Activated naive CD4-positive, alpha-beta T cell treated with Interleukin-2 at 50 U/mL for 16 hours (primary cell): ENCODE measurements at regions not wholly inside any gene's neighbourhood (a gene's known extent, or its start where the extent isn't known, plus 50 kb on each side); places are given as distances from the start of the nearest gene placed in this dataset.
A peak's percentile ranks its signal among the peaks of the same experiment; 100 is the strongest.

Experiments
- DNase-seq: peaks from one replicate; pipeline ENCODE4 v3.0.0-alpha.2; 2020

DNA sequence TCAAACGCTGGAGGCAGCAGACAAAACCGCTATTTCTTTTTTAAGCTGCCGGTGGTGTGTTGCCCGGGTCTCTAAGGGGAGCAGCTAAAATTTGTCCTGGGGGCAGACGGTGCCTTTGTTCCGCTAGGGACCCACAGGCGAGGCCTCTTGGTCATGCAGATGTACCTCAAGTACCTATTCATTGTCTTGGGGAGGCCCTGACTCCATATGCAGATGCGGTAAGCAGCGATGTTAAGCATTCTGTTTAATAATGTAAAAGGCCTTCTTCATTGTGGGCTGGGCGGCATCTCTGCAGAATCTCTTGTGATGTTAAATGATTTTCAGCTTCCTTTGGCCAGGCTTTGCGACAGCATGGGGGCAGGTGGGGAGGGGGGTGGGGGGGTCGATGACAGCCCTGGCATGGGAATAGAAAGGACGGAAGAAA, 98.9 kb upstream of the PJA1 start:
- no peak for DNase-seq

DNA sequence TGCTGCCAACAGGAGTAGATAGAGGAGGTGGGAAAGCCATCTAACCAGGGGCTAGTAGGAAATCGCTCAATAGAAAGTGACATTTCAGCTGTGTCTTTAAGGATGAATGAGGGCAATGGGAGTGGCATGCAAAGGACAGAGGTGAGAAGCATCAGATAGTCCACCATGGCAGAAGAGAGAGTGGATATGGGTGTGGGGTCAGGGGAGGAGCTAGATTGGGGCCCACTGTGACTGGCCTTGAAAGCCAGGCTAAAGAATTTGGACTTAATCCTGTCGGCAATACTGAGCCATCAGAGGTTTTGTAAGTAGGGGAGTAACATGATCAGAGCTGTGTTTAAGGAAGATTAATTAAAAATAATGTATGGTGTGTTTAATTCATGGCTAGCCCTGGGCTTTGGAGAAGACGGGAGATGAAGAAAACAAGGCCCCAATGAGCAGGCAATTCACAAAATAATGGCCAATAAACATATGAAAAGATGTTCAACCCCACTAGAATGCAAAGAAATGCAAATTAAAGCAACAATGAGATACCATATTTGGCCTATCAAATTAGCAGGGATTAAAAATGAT, 98.1 kb upstream of the PJA1 start:
- no peak for DNase-seq

DNA sequence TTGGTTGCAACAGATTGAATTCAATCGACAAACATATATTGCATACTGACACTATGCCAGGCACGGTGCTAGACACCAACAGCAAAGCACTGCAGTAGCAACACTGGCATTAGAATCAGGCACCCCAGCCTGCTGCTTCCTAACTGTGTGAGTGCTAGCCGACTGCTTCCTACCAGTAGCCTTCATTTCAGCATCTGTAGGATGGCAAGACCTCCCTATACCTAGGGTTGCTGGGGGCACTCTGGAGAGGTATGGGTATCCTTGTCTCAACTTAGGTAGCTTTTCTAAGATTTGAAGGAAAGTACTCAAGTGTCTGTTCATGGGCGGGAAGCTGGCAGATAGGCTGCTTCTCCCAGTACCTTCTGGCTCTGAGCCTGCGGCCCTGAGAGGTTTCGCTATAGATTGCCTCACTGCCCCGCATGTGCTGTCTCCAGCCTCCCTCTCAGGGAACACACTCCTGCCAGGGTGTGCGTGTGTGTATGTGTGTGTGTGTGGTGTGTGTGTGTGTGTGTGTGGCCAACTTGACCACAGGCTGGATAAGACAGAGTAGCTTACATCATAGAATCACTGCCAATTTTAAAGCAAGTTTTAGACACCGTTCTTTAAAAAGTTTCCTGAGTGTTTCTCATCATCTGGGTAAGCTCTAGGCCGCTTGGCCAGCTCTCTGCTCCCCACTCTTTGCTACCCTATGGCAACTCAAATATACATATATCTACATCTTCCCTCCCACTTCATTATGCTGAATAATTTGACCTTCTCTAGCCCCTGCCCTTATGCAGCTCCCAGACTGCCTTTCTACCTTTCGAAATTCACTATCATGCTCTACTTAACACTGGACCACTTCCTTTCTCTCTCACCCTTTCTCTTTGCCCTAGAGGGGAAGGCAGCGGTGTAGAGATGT, 97.0 kb upstream of the PJA1 start:
- DNase-seq: no peak

DNA sequence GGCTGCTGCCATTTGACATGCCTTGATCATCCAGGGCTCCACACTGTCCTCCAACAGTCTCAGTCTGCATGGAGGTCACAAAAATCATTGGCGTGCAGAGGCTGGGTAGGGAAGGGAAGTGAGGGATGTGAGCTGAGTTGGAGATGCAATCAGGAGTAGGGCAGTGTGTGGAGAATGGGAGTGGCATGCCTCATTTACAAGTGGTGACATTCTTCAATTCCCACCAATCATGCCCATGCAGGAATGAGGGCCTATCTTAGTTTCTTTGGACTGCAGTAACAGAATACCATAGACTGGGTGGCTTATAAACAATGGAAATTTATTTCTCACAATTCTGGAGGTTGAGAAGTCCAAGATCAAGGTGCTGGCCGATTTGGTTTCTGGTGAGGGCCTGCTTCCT, 94.9 kb upstream of the PJA1 start:
- no peak for DNase-seq

DNA sequence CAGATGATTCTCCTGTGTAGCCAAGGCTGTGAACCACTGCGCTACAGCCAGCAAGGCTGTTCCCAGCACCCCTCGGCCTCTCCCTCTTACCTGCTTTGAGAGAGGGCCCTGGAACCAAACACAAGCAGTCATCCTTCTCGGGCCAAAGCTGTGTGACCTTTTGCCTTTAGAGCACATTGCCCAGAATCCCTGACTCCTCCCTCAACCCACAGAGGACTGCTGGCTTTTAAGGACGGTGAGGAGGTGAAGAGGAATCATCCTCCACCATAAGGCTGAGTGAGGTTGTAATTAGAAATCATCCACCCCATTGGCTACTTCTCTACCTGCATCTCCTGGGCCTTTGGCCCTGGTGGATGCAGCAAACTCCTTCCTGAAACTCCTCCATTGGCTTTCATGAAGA, 93.6 kb upstream of the PJA1 start:
- no peak for DNase-seq

DNA sequence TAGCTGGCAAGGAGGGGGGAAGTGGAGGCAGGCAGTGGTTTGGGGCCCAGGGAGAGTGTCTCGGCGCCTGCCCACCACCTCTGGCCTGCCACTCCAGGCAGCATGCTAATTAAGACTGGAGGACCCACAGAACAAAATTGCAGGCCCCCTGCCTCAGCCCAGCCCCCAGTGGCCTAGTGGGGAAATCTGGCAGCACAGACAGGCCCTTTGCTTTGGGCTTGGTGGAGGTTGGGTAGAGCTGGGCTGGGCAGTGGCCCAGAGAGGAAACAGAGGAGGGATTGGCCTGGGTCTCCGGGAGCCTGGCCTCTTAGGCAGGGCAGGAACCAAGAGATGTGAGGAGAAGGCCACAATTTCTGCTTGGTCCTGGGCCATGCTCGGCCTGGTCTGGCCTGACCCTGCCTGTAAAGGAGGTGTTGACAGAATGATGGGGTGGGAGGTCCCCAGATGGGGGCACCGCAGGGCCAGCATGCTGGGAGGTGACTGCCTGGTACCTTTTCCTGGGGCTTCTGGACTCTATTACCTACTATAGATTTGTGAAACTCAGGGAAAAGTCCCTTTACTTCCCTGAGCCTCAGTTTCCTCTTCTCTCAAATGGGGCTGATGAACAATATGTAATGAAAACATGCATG, 92.4 kb upstream of the PJA1 start:
- no peak for DNase-seq

DNA sequence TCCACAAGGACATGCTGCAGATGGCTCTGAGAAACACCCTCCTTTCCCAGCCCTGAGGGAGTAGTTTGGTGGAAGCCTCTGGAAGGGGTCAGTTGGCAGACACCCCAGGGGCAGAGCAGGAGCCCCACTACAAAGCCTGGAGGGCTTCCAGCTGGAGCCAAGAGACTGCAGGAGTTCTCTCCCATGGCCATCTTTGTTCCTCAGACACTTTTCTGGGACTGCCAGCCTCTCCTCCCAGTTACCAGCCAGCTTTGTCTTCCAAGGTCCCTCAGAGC, 91.0 kb upstream of the PJA1 start:
- no peak for DNase-seq

DNA sequence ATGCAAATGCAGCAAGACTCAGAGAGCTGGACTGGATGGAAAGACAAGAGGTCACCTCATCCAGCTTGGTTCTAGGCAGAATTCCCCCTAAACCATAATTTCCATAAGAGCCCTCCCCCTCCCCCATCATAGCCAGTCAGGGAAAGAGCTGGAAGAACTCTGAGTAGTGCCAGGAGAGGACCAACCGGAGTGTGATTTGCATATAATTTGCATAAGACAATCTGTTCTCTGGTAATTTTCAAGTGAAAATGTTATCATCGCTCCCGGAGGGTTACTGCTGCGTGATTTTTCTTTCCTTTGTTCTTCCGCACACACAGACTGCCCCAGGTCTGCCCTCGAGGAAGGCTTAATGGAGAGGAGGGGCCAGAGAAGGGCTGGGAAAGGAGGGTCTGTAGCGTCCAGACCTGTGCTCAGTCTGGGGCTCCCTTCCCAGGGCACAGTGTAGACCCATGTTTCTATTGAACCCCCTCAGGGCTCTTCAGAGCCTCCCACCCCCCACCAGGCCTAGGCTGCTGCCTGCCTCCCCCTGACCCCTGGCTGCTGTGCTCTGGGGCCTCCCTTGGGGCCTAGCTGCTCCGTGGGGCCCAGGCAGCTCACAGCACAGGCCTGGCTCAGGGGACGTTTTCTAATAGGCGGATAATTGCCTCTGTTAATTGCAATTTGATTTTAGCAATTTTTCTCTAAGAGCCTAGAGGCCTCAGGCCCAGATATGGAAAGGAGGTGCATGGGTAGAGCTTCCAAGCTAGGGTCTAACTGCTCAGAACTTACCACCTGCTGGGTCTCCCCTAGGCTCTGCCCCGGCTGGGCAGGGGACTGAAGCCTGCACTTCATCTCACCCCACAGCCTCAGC, 90.4 kb upstream of the PJA1 start:
- no peak for DNase-seq

DNA sequence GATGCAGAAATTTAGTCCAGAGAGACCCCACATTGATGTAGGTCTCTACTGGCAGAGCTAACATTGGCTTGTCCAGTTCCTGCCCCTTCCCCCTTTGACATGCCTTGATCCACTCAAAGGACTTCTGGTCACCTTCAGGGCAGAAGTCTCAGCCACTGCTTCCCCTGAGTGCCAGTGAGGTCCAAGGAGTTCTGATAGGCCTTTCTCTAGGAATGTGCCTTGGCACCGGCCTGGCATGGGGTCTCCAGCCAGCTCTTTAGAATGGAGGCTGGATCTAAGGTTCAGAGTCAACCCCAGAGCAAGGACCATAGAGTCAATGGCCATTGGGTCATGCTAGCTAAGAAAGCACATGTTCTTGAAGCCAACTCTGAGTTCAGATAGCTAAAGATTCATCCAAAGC, 88.6 kb upstream of the PJA1 start:
- DNase-seq: no peak

DNA sequence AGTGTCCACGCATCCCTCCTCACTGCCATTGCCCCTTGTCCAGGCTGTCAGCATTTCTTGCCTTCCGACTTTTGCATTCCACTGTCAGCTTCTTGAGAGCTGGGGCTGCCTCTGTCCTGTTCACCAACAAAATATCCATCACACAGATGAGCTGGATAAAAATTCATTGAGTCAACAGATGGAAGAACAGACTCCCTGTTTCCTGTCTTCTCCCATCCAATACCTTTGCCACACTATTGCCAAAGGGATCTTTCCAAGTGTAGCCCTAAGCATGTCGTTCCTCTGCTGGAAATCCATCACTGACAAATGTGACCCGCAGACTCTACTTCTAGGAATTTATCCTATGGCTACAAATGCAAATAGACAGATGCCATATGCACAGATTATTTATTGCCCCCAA, 78.0 kb upstream of the PJA1 start:
- no peak for DNase-seq

DNA sequence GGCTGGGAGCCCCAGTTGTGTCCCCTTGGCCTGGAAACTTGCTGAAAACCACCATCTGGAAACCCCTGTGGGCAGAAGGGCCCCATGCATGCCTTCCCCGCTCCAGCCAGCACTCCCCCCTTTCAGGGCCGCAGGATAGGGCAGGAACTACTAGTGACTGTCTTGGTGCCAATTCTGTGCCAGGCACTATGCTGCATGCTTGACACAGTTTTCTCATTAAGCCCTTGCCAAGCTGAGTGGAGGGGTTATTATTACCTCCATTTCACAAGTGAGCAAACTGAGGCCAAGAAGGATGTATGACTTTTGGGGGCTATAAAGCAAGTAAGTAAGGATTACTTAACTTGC, 73.6 kb upstream of the PJA1 start:
- DNase-seq: no peak

DNA sequence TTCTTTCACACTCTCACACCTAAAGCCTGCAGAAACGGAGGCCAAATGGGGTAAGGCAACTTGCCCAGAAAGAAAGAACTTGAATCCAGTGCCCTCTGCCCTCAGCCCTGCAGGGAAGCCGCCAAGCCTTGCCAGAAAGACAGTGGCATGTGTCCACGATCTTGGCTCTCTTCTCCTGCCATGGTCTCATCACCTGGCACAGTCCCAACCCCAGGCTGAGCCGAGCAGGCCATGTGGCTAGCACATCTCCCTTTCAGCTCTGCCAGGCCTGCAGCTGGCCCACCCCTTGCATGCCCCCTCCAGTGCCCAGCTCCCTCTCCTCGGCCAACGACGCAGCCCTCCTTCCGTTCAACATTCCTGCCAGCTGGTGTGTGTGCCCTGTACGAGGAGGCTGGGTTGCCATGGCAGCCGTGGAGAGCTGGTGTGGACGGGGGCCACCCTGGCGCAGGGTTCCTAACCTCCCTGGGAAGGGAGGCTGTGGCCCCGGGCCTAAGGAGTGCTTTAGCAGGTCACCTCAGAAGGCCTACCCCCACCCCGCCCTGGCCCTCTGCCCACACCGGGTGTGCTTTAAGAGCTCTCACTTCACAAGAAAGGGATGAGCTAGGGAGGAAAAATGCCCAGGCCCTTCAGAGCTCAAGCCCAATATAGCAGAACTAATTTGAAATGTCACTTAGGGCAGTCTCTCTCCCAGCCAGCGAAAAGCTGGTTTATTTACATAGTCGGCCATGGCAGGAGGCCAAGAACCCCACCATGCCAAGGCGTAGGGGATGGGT, 73.0 kb upstream of the PJA1 start:
- no peak for DNase-seq

DNA sequence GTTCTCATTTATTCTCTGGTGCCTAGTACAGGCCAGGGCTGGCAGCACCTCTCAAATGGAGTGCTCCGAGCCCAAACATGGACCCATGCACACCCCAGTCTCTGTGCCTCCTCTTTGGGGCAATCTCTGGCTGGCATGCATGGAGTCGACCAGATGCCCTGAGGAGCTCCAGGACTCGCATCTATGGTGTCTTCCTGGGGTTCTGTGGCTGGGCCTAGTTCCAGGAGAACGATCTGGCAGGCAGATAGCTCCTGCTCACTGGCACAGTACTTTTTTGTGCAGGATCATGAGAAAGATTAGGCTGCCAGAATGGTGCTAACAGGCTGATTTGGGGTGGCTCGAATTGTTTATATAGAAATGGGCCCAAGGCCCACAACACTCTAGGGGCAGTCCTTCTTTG, 72.0 kb upstream of the PJA1 start:
- no peak for DNase-seq

DNA sequence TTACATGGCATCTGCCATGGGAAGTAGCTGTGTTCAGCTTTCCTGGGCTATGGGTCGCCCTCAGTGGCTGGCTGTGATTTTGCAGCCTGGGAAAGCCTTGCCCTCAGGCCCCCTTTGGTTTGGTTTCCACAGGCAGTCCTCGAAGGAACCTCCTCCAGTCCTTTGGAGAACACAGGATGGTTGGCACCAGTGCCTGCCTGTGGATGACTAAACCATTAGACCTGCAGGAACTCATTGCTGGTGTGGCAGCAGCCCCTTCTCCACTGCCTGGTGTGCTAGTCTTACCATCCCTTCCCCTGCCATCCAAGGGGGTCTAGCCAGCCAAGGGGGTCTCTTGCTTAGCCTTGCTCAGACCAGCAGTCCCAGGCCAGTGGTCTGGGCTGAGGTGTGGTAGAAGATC, 71.4 kb upstream of the PJA1 start:
- no peak for DNase-seq

DNA sequence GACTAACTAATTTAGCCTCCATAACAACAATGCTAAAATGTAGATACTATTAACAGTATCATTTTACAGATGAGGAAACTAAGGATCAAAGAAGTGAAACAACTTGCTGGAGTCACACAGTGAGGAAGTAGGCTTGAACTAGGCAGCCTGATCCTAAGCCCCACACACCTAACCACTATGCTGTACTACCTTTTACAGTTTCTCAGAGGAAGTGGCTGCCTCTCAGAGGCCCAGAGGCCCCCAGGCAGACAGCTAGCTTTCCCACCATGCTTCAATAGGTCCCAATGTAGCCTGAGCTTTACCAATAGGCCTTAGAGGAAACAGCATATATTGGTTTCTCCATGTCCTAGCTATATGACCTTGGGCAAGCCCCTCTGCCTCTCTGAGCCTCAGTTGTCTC, 69.4 kb upstream of the PJA1 start:
- no peak for DNase-seq

DNA sequence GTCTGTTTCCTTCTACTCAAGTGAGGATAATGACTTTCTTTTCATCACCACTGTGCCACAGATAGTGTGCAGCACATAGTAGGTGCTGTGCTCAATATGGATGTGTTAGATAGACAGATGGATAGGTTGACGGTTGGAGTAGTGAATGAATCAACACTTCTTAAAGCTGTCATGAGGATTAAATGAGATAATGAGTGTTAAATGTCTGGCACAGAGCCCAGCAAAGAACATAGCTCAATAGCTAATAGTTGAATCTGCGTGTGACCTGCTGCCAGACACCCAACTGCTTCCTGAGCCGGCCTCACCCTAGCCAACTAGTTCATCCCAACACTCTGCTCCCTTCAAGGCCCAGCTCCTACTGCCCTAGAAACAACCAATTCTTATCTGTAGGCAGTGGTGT, 67.7 kb upstream of the PJA1 start:
- no peak for DNase-seq

DNA sequence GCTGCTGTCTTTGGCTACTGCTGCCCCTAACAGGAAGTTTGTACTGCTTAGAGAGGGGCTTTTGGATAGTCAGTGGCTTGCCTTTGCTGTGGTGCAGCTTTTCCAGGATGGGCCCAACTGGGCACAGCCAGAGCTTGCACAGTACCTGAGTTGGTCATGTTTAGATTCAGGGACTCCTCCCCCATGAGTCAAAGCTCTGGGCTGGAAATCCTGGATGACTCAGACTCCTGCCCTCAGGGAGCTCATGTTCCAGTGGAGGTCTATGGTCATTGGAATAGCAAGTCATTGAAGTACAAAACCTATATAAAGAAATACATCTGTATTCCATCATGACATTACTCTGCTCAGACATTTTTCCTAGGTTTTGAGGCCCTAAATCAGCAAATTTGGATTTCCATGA, 66.7 kb upstream of the PJA1 start:
- no peak for DNase-seq

DNA sequence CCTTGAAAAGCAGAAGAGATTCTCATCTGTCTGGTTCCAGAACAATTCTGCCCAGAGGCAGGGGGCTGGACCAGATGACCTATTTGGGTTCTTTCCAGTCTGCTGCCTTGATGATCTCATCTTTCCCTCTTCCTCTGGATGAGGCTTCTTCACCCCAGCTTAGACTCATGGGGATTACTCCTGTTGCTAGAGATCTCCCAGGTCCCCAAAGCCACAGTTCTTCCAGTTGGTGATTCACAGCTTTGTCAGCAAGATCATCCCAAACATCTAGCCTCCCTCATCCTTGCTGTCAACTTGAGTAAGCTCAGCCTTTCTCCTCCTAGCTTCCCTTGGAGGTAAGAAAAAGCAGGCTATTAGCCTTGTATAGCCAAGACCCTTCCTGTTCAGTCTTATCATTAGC, 64.2 kb upstream of the PJA1 start:
- DNase-seq: no peak

DNA sequence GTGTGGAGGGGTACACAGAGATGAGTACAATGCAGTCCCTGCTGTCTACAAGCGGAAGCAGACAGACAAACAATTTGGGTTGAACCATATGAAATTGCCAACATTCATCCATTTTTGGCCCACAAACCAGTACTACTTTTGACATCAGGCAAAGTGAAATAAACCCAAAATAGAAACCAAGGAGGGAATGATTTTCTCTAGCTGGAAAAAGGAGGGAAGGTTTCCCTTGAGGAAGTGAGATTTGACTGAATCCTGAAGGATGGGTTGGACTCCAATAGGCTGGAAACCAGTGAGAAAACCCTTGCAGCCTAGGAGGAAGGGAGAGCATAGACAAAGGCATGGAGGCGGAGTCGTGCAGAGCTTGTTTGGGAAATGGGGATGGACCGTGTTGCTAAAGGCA, 63.5 kb upstream of the PJA1 start:
- DNase-seq: no peak

DNA sequence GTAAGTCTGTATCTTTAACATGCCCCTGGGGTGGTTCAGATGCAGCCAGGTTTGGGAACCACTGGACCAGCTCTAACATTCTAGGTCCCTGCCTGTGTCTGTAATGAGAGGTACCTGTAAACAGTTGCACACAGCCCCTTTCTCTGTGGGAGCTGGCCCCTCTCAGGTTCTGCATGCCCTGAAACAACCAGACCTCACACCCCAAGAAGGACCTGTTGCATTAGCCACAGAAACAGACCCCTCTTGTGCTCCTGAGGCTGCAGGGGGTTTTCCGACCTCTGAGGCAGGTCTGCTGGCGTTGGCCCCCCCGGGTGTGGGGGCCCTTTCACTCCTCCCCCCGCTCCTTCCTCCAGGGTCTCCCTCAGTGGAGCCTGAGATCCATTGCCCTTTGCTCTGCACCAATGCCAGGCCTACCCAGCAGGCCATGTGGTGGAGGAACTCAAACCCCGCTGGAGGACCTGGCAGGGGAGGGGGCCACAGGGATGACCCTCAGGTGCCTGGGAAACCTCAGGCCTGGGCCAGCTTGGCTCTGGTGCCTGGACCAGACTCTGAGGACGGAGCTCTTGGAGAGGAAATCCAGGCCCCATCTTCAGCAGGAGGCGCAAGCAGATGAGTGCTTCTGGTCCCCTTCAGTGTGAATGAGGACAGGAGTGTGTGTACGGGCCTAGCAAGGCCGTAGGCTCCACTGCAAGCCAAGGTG, 61.4 kb upstream of the PJA1 start:
- no peak for DNase-seq

DNA sequence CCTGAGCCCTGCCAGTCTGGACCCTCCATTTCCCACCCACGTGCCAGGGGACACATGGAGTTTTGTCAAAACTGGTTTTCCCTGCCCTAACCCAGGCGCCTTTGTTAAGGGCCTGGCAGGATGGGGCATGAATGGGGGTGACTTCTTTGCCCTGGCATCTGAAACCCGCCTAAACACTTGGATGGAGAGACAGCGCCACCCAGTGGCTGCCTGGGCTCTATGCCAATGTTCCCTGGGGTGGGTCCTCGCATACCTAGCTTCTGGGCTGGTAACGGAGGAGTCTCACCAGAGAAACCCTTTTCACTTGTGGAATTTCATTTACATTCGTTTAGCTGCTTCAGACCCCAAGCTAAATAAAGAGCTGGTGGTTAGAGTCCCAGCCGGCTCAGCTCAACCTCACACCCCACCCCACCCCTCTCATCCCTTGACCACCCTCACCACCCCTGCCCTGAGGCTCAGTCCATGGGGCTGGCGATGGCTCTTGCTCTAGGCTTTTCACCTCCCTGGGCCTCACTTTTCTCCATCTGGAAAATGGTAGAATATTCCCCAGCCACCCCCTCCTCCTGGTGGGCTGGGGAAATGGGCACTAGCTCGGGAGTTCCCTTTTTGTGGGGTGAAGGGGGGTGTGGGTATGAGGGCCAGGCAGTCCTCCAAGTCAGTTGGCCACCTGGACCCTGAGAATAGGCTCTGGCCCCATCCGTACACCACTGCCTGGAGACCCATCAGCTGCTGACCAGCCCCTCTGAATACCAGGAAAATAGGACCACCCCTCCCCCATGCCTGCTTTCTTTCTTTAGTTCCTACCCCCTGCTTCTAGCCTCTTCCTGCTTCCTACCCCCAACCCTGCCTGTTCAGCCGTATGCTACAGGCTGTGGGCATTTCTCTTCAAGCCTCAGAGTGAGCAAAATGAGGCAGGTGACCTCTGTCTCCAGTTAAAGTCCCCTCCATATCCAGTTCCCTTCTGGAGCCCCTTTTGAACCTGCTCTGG, 57.1 kb upstream of the PJA1 start:
- peak; percentile 71 for DNase-seq
